ENCODE measurements at regions not wholly inside any gene's neighbourhood (a gene's known extent, or its start where the extent isn't known, plus 50 kb on each side); places are given as distances from the start of the nearest gene placed in this dataset.

GRCh38 chr4:45795135-45795534, 328.7 kb downstream of the GABRG1 start:
- no peak for TF ChIP-seq CTCF (conservative IDR thresholded peaks at IDR 0.05)
- no peak for TF ChIP-seq ZFX (IDR thresholded peaks at IDR 0.05)
